PC-3 (cell line): ENCODE measurements at regions not wholly inside any gene's neighbourhood (a gene's known extent, or its start where the extent isn't known, plus 50 kb on each side); places are given as distances from the start of the nearest gene placed in this dataset.

ENCODE experiments used
- ATAC-seq: fragments of 200-7000 bp; cut with Tn5 transposase; 2 replicates; pipeline ENCODE4 v1.9.1; 2020; ENCODE audit warnings: mild to moderate bottlenecking, moderate library complexity
- BruUV-seq: library from RNA; stranded (reverse); fragments of 400-500 nt; replicated peaks from 2 replicates; lab custom pipeline; 2021; lab: Mats Ljungman, UMichigan
- CTCF ChIA-PET: fragments of 300-600 bp; sonication (Branson Sonifier 250); formaldehyde crosslinking; loops from one replicate; lab custom pipeline; 2022; ENCODE audit warnings: antibody characterized with exemption; lab: Charles Lee
- POLR2A ChIA-PET: fragments of 300-600 bp; sonication (Branson Sonifier 250); formaldehyde crosslinking; loops from one replicate; lab custom pipeline; 2022; ENCODE audit warnings: antibody characterized with exemption; ENCODE audit not compliant: unreplicated experiment; lab: Charles Lee
- DNase-seq: peaks from one replicate; pipeline ENCODE4 v3.0.0-alpha.2; 2015
- H2AFZ ChIP-seq: fragments of 300-600 bp; sonication (generic); 2 replicates; pipeline ENCODE4 v1.6.0; 2016; ENCODE audit warnings: antibody characterized with exemption, low read length
- H3F3A ChIP-seq: fragments of 300-600 bp; sonication (generic); one replicate; pipeline ENCODE4 v1.6.0; 2017; ENCODE audit warnings: antibody characterized with exemption, low read length, control low read depth, mild to moderate bottlenecking; ENCODE audit not compliant: unreplicated experiment
- H3K27ac ChIP-seq: fragments of 300-600 bp; sonication (generic); 2 replicates; pipeline ENCODE4 v1.5.1; 2016; ENCODE audit warnings: mild to moderate bottlenecking, low read length
- H3K27me3 ChIP-seq: fragments of 300-600 bp; sonication (generic); 2 replicates; pipeline ENCODE4 v1.6.1; 2016; ENCODE audit warnings: low read length, mixed read lengths
- H3K36me3 ChIP-seq: fragments of 300-600 bp; sonication (generic); 2 replicates; pipeline ENCODE4 v1.6.1; 2016; ENCODE audit warnings: low read depth, mixed run types, low read length, mixed read lengths
- H3K4me1 ChIP-seq: fragments of 300-600 bp; sonication (generic); 2 replicates; pipeline ENCODE4 v1.5.1; 2016; ENCODE audit warnings: low read length; ENCODE audit not compliant: insufficient read depth
- H3K4me2 ChIP-seq: fragments of 300-600 bp; sonication (generic); 2 replicates; pipeline ENCODE4 v1.6.0; 2016; ENCODE audit warnings: low read length
- H3K4me3 ChIP-seq: fragments of 300-600 bp; sonication (generic); 2 replicates; pipeline ENCODE4 v1.5.1; 2016; ENCODE audit warnings: mild to moderate bottlenecking, low read length, mixed read lengths
- H3K79me2 ChIP-seq: fragments of 300-600 bp; sonication (generic); 2 replicates; pipeline ENCODE4 v1.6.1; 2017; ENCODE audit warnings: low read length, mixed read lengths
- H3K9ac ChIP-seq: fragments of 300-600 bp; sonication (generic); 2 replicates; pipeline ENCODE4 v1.6.0; 2016; ENCODE audit warnings: mild to moderate bottlenecking, low read length
- H3K9me2 ChIP-seq: fragments of 300-600 bp; sonication (generic); replicated peaks from 2 replicates; pipeline ENCODE4 v1.6.1; 2016; ENCODE audit warnings: mixed run types, low read length, mixed read lengths
- H3K9me3 ChIP-seq: fragments of 300-600 bp; sonication (generic); 2 replicates; pipeline ENCODE4 v1.6.1; 2016; ENCODE audit warnings: low read length, mixed read lengths
- H4K20me1 ChIP-seq: fragments of 300-600 bp; sonication (generic); 2 replicates; pipeline ENCODE4 v1.6.1; 2016; ENCODE audit warnings: low read length, mixed read lengths
- EZH2 ChIP-seq: fragments of 300-600 bp; sonication (generic); IDR thresholded peaks from one replicate; pipeline ENCODE4 v1.6.1; 2017; ENCODE audit warnings: antibody characterized with exemption, mild to moderate bottlenecking, low read length; ENCODE audit not compliant: unreplicated experiment
- EZH2phosphoT487 ChIP-seq: fragments of 300-600 bp; sonication (generic); IDR thresholded peaks from 2 replicates; pipeline ENCODE4 v1.6.1; 2018; ENCODE audit warnings: mild to moderate bottlenecking, antibody characterized with exemption, low read length, borderline replicate concordance
- intact Hi-C: fragments of 100-400 bp; cut with micrococcal nuclease; formaldehyde crosslinking; loops from 2 replicates; pipeline ENCODE4 v1.9.0; 2023
- TF ChIP-seq, protein P1 (sequence below): fragments of 300-600 bp; sonication (generic); conservative IDR thresholded peaks from 2 replicates; pipeline ENCODE4 v1.5.1; 2017; ENCODE audit warnings: antibody characterized with exemption, low read depth, mild to moderate bottlenecking, low read length

DNA sequence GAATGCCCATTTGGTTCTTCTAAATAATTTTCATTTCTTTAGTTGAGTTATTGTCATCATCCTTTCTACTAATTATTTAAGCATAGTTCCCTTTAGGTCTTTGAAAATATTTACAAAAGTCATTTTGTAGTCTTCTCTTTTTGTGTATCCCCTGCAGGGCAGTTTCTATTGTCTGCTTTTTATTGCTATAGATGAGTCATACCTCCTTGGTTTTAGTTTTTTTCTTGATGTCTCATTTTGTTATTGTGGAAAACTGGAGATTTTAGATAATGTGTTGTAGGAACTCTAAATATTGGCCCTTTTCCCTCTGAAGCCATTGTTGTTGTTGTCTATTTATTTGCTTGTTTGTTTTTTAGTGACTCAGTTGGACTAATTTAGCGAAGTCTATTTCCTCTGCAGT, 387.9 kb downstream of the NUF2 start:
- Histone ChIP-seq H3K4me1 (peaks cover 5% of the 10 kb centered on the region; the same call in 1 of the 2 replicates), H3K9me2 (no peaks in the 10 kb centered on the region), H3K4me2 (no peak overlapping the region), H4K20me1 (no peaks in the 10 kb centered on the region), H3K9me3 (0 out of 2 replicates have a peak, but pooled peaks cover 4% of the 10 kb centered on the region), H3K36me3 (no peaks in the 10 kb centered on the region), H3K9ac (no peak overlapping the region), H3K27me3 (no peaks in the 10 kb centered on the region), H3K27ac (no peak overlapping the region), H3K79me2 (no peaks in the 10 kb centered on the region), H3K4me3 (no peak overlapping the region), H3F3A (no peaks in the 10 kb centered on the region), H2AFZ (no peak overlapping the region)
- ChIA-PET POLR2A (no interaction called here), CTCF (no interaction called here)
- ATAC-seq, result no peak; the same call in 1 of the 2 replicates
- DNase-seq, result peak; percentile 42
- intact Hi-C loops, result no loop called here
- BruUV-seq, result no TSS peak
- TF ChIP-seq EZH2phosphoT487, result no peak
- TF ChIP-seq, protein P1, sequence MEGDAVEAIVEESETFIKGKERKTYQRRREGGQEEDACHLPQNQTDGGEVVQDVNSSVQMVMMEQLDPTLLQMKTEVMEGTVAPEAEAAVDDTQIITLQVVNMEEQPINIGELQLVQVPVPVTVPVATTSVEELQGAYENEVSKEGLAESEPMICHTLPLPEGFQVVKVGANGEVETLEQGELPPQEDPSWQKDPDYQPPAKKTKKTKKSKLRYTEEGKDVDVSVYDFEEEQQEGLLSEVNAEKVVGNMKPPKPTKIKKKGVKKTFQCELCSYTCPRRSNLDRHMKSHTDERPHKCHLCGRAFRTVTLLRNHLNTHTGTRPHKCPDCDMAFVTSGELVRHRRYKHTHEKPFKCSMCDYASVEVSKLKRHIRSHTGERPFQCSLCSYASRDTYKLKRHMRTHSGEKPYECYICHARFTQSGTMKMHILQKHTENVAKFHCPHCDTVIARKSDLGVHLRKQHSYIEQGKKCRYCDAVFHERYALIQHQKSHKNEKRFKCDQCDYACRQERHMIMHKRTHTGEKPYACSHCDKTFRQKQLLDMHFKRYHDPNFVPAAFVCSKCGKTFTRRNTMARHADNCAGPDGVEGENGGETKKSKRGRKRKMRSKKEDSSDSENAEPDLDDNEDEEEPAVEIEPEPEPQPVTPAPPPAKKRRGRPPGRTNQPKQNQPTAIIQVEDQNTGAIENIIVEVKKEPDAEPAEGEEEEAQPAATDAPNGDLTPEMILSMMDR, result no peak
- TF ChIP-seq EZH2, result no peak

DNA sequence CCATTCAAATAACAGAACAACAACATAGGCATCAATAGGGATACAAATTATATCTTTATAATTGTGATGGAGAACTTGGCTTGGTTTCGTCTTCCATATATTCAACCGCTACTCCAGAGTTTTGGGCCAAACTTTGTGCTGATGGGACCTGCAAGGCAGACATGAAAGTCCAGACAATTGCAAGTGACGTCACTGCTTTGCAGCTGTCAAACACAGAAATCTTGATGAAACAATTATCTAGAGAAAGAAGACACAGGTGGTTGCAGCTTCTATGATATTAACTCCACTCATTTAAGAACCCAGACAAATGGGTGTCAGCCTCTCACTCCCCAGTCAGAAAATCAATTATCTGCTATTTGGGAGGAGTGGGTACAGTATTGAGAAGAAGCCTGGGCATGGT, 390.6 kb downstream of the NUF2 start:
- Histone ChIP-seq H3K9ac (no peak overlapping the region), H3K4me2 (no peak overlapping the region), H3K9me3 (0 out of 2 replicates have a peak, but pooled peaks cover 4% of the 10 kb centered on the region), H3K9me2 (no peaks in the 10 kb centered on the region), H3F3A (no peaks in the 10 kb centered on the region), H3K36me3 (no peaks in the 10 kb centered on the region), H3K79me2 (no peaks in the 10 kb centered on the region), H2AFZ (no peak overlapping the region), H4K20me1 (no peaks in the 10 kb centered on the region), H3K4me1 (0 out of 2 replicates have a peak, but pooled peaks cover 5% of the 10 kb centered on the region), H3K4me3 (no peak overlapping the region), H3K27ac (no peak overlapping the region), H3K27me3 (no peaks in the 10 kb centered on the region)
- intact Hi-C loops, result no loop called here
- no peak for DNase-seq
- ATAC-seq, result no peak
- ChIA-PET POLR2A (no interaction called here), CTCF (no interaction called here)
- no TSS peak for BruUV-seq
- TF ChIP-seq EZH2 (no peak), EZH2phosphoT487 (no peak)
- TF ChIP-seq, protein P1, result no peak

DNA sequence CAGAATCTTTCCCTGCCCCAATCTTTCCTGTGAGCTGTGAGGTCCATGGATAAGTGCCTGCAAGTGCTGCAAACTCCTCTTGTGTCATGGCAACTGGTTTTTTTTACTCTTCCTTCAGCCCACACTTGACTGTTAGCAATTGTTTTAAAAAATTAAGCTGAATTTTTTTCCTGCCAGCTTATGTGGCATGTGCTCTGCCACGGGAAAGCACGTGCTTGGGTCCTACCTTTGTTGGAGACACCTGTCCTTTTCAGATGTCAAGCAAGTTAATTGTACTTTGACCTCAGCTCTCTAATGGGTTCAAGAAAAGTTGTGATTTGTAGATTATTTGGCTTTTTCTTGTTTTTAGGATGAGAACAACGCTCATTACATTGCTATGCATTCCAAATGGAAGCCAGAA, 398.5 kb downstream of the NUF2 start:
- no peak overlapping the region for H3K9ac ChIP-seq
- H3K4me1 ChIP-seq, result no peaks in the 10 kb centered on the region
- no peak for TF ChIP-seq EZH2phosphoT487
- TF ChIP-seq, protein P1, result no peak
- no peaks in the 10 kb centered on the region for H3K79me2 ChIP-seq
- H3K36me3 ChIP-seq, result no peaks in the 10 kb centered on the region
- no peaks in the 10 kb centered on the region for H3K9me2 ChIP-seq
- H4K20me1 ChIP-seq, result no peaks in the 10 kb centered on the region
- no TSS peak for BruUV-seq
- no peak for DNase-seq
- H3F3A ChIP-seq, result no peaks in the 10 kb centered on the region
- intact Hi-C loops, result no loop called here
- H2AFZ ChIP-seq, result no peak overlapping the region
- peaks cover 21% of the 10 kb centered on the region for H3K9me3 ChIP-seq
- ATAC-seq, result no peak
- ChIA-PET POLR2A (no interaction called here), CTCF (no interaction called here)
- H3K27ac ChIP-seq, result no peak overlapping the region
- H3K4me3 ChIP-seq, result no peak overlapping the region
- no peak overlapping the region for H3K4me2 ChIP-seq
- no peaks in the 10 kb centered on the region for H3K27me3 ChIP-seq
